SK-MEL-5 (cell line): ENCODE measurements at regions not wholly inside any gene's neighbourhood (a gene's known extent, or its start where the extent isn't known, plus 50 kb on each side); places are given as distances from the start of the nearest gene placed in this dataset.

Experiments
- DNase-seq: peaks from one replicate; pipeline ENCODE4 v3.0.0-alpha.2; 2016; ENCODE audit warnings: low read depth, low spot score
- in situ Hi-C: cut with HindIII; loops from 2 replicates; pipeline ENCODE4 v1.10.0; 2016; ENCODE audit warnings: low sequenced_read_pairs, high pct_unique_total_duplicates, low pct_unique_long_range_greater_than_20kb

DNA sequence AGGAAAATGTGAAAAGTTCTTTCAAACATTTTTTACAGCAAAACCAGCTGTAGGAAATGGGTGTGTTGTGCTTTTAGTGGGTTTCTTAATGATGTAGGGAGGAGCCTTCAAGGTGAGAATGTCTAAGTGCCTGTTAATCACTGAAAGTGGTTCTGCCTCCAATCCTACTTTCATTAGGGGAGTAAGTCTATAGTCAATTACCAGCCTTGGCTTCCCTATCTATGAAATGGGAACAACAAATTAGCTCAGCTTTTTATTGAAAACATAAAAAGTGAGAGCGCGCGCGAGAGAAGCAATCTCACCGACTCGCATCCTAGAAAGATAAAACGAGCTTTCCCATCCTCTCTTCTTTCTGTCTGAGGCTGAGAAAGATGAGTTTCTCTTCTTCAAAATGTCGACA lies 140.0 kb upstream of the LHX5 start:
- DNase-seq, result no peak
- in situ Hi-C loops, result no loop called here

DNA sequence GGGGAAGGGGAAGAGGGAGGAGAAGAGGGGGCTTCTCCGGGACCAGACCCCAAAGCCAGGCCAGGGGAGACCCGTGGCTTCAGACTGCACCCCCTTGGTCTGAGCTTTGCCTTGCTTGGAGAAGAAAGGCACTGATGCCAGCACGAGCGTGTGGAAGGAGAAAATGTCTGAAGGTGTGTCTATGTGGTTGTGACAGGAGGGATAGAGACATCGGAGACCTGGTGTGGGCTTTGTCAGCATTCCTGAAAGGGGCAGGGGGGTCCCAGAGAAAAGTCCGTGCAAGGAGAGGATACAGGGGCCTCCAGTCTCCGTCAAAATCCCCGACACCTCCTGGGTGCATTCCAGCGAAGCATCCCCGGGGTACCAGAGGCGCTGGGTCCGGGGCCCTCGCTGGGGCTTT lies 139.0 kb upstream of the LHX5 start:
- no peak for DNase-seq
- in situ Hi-C loops, result no loop called here

- in situ Hi-C loops, result no loop called here
- DNase-seq, result no peak
These were observed 138.2 kb upstream of the LHX5 start for GRCh38 chr12:113609692-113610469.

- in situ Hi-C loops, result no loop called here
- DNase-seq, result no peak
These were observed 133.0 kb upstream of the LHX5 start for GRCh38 chr12:113604666-113605065.

GRCh38 chr12:113601656-113602263 lies 130.1 kb upstream of the LHX5 start:
- in situ Hi-C loops, result no loop called here
- DNase-seq, result no peak

- DNase-seq, result peak; percentile 10
- in situ Hi-C loops, result no loop called here
These were observed 127.2 kb upstream of the LHX5 start for GRCh38 chr12:113598815-113599406.

DNA sequence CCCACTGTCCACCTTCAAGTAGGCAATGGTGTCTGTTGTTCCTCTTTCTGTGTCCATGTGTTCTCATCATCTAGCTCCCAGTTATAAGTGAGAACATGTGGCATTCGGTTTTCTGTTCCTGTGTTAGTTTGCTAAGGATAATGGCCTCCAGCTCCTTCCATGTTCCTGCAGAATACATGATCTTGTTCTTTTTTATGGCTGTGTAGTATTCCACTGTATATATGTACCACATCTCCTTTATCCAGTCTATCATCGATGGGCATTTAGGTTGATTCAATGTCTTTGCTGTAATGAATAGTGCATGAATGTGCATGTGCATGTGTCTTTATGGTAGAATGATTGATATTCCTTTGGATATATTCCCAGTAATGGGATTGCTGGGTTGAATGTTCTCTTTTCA lies 123.3 kb upstream of the LHX5 start:
- in situ Hi-C loops, result no loop called here
- DNase-seq, result no peak

DNA sequence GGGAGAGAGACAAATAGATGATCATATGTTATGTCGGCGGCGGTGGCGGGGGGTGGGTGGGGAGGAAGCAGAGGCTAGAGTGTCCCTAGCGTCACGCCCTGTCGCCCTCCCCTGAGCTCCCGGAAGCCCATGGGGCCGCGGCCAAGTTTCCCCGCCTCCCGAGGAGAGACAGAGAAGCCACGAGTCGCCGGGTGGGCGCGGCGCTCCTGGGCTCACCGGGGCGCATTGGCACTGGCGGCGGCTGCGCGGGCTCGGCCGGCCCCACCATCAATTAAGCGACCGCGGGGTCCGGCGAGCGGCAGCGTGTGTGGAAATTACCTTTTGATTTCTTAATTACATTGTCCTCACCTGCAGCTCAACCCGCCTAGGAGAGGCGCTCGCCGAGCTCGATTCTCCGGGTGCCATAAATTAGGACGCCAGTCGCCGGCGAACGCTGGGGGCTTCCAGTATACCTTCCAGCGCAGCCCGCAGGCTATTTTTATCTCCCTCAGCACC lies 119.9 kb upstream of the LHX5 start:
- in situ Hi-C loops, result no loop called here
- no peak for DNase-seq

GRCh38 chr12:113589437-113589836 lies 117.8 kb upstream of the LHX5 start:
- in situ Hi-C loops, result no loop called here
- DNase-seq, result no peak

DNA sequence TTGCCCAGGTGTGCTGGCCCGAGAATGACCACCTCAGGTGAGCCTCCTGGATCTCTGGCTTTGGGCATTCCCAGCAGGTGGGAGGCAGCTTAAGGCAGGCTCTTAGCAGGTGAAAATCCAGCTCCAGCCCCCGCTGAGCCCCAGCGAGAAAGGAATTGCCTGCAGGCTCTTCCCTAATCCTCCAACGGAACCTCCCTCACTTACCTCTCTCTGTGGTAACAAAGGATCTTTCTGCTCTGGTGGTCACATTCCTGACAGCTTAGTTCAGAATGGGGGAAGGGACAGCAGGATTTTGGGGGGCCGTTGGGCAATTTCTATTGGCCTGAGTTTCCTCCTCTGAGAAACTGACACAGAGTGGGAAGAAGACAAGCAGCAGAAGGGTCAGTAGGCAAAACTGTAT lies 116.0 kb upstream of the LHX5 start:
- in situ Hi-C loops, result no loop called here
- DNase-seq, result no peak

GRCh38 chr12:113586461-113586860 lies 114.8 kb upstream of the LHX5 start:
- in situ Hi-C loops, result no loop called here
- no peak for DNase-seq

- no peak for DNase-seq
- in situ Hi-C loops, result no loop called here
These were observed 111.0 kb upstream of the LHX5 start for GRCh38 chr12:113582521-113583218.

- in situ Hi-C loops, result no loop called here
These were observed 109.7 kb upstream of the LHX5 start for GRCh38 chr12:113581342-113581741.

GRCh38 chr12:113580437-113580836 lies 108.8 kb upstream of the LHX5 start:
- no peak for DNase-seq
- in situ Hi-C loops, result no loop called here

More at GRCh38 chr12:113581342-113581741, 109.7 kb upstream of the LHX5 start:
- no peak for DNase-seq

DNA sequence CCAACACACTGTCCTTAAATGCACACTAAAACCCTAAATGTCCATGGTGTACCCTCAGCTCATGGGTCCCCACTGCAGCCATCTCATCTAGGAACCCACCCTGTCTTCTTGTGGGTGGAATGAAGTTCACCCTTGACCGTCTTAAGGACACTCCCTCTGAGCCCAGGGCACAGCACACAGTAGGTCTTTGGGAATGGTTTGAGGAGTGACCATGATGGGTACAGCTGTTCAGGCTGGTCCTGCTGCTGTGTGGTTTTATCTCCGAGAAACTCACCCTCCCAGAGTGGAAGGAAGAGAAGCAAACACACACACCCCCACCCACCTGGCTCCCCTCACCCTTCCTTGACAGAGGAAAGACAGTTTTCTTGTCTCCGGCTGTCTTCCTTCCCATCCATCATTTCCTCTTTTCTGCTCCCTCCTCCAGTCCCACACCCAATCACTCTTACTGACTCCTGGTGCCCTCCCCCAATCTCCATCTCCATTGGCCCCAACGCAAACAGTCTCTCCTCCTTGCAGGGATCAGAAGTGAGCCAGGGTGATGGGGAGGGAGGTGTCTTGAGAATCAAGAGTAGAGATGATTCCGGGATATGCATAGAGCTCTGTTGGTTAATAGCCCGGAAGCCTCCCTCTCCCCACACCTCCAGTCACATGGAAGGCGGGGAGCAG lies 105.9 kb upstream of the LHX5 start:
- in situ Hi-C loops, result no loop called here
- no peak for DNase-seq

DNA sequence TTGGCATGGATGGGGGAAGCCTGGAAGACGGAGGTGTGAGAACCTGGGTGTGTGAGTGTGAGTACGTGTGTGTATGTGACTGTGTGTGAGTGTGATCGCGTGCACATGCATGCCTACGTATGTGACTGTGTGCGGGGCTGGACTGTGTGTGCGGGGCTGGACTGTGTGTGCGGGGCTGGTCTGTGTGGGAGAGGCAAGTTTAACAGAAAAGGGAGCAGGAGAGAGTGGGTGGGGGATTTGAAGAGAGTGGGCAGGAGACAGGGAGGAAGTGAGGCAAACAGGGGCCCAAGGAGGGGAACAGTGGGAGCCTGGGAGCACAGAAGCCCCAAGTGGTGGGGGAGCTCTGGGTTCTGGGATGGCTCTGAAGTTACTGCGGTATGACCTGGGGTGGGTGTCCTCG lies 103.7 kb upstream of the LHX5 start:
- in situ Hi-C loops, result no loop called here
- DNase-seq, result no peak

- in situ Hi-C loops, result no loop called here
- no peak for DNase-seq
These were observed 101.5 kb upstream of the LHX5 start for GRCh38 chr12:113573148-113573547.

- DNase-seq, result no peak
- in situ Hi-C loops, result no loop called here
These were observed 100.0 kb upstream of the LHX5 start for GRCh38 chr12:113571713-113572112.
